ENCODE measurements at regions not wholly inside any gene's neighbourhood (a gene's known extent, or its start where the extent isn't known, plus 50 kb on each side); places are given as distances from the start of the nearest gene placed in this dataset.

GRCh38 chr1:30283199-30283962 lies 440.0 kb downstream of the MATN1 start:
- Histone ChIP-seq H3K27ac (ENCODE audit: low read depth in 2 of 2, low read length in 2 of 2) (no peak overlapping the region), H3K4me3 (ENCODE audit: low read length in 2 of 2) (no peak overlapping the region), H3K4me1 (ENCODE audit: control insufficient read depth in 2 of 2, insufficient read depth in 2 of 2, low read length in 2 of 2) (no peaks in the 10 kb centered on the region)

DNA sequence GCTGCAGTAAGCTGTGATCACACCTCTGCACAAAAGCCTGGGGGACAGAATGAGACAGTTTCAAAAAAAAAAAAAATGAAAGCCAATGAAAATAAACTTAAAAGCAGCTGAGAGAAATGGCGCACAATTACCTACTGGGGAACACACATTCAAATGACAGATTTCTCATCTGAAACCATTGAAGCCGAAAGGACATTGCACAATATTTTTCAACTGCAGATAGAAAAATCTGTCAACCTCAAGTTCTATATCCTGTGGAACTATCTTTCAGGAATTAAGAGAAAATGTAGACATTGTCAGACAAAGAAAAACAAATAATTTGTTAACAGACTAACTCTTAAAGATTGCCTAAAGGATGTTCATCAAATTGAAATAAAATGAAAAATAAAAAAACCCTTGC lies 442.8 kb downstream of the MATN1 start:
- no peaks in the 10 kb centered on the region for H3K36me3 ChIP-seq (ENCODE audit: control insufficient read depth in 2 of 2, insufficient read depth in 2 of 2, low read length in 2 of 2)
- no peak overlapping the region for H3K27ac ChIP-seq (ENCODE audit: low read depth in 2 of 2, low read length in 2 of 2)
- no peaks in the 10 kb centered on the region for H3K27me3 ChIP-seq (ENCODE audit: control insufficient read depth in 2 of 2, insufficient read depth in 2 of 2, low read length in 2 of 2)
- no peak overlapping the region for H3K9ac ChIP-seq (ENCODE audit: low read depth in 1 of 2, low read length in 2 of 2)
- H3K4me1 ChIP-seq (ENCODE audit: control insufficient read depth in 2 of 2, insufficient read depth in 2 of 2, low read length in 2 of 2) = no peaks in the 10 kb centered on the region
- H3K4me3 ChIP-seq (ENCODE audit: low read length in 2 of 2) = no peak overlapping the region
- H3K9me3 ChIP-seq (ENCODE audit: control insufficient read depth in 2 of 2, low read length in 2 of 2) = no peaks in the 10 kb centered on the region

More at GRCh38 chr1:30283199-30283962, 440.0 kb downstream of the MATN1 start:
- Histone ChIP-seq H3K36me3 (ENCODE audit: control insufficient read depth in 2 of 2, insufficient read depth in 2 of 2, low read length in 2 of 2) (no peaks in the 10 kb centered on the region), H3K9me3 (ENCODE audit: control insufficient read depth in 2 of 2, low read length in 2 of 2) (no peaks in the 10 kb centered on the region), H3K9ac (ENCODE audit: low read depth in 1 of 2, low read length in 2 of 2) (no peak overlapping the region), H3K27me3 (ENCODE audit: control insufficient read depth in 2 of 2, insufficient read depth in 2 of 2, low read length in 2 of 2) (no peaks in the 10 kb centered on the region)

DNA sequence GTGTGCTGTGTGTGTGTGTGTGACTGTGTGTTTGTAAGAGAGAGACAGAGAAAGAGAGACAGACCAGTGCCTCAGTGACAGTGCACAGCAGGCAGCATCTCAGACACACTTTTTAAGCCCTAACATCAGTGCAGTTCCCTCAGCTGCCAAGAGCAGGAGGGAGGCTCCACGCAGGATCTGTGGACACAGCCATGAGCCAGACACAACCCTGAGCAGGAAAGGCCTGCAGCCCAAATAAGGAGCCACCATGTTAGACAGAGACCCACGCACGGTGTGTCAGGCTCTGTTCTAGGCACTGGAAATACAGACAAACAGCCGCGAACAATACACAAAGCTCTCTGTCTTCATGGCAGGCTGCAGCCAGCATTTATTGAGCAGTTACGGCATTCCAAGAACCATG lies 445.5 kb downstream of the MATN1 start:
- no peaks in the 10 kb centered on the region for H3K36me3 ChIP-seq (ENCODE audit: control insufficient read depth in 2 of 2, insufficient read depth in 2 of 2, low read length in 2 of 2)
- no peaks in the 10 kb centered on the region for H3K4me1 ChIP-seq (ENCODE audit: control insufficient read depth in 2 of 2, insufficient read depth in 2 of 2, low read length in 2 of 2)
- H3K27ac ChIP-seq (ENCODE audit: low read depth in 2 of 2, low read length in 2 of 2) = no peak overlapping the region

GRCh38 chr1:30277415-30277814 lies 446.0 kb downstream of the MATN1 start:
- no peaks in the 10 kb centered on the region for H3K4me1 ChIP-seq (ENCODE audit: control insufficient read depth in 2 of 2, insufficient read depth in 2 of 2, low read length in 2 of 2)
- no peaks in the 10 kb centered on the region for H3K9me3 ChIP-seq (ENCODE audit: control insufficient read depth in 2 of 2, low read length in 2 of 2)
- H3K9ac ChIP-seq (ENCODE audit: low read depth in 1 of 2, low read length in 2 of 2) = no peak overlapping the region
- no peaks in the 10 kb centered on the region for H3K36me3 ChIP-seq (ENCODE audit: control insufficient read depth in 2 of 2, insufficient read depth in 2 of 2, low read length in 2 of 2)
- no peaks in the 10 kb centered on the region for H3K27me3 ChIP-seq (ENCODE audit: control insufficient read depth in 2 of 2, insufficient read depth in 2 of 2, low read length in 2 of 2)
- no peak overlapping the region for H3K27ac ChIP-seq (ENCODE audit: low read depth in 2 of 2, low read length in 2 of 2)
- H3K4me3 ChIP-seq (ENCODE audit: low read length in 2 of 2) = no peak overlapping the region

More for the DNA sequence above, 445.5 kb downstream of the MATN1 start:
- no peak overlapping the region for H3K9ac ChIP-seq (ENCODE audit: low read depth in 1 of 2, low read length in 2 of 2)
- no peak overlapping the region for H3K4me3 ChIP-seq (ENCODE audit: low read length in 2 of 2)
- H3K9me3 ChIP-seq (ENCODE audit: control insufficient read depth in 2 of 2, low read length in 2 of 2) = no peaks in the 10 kb centered on the region
- no peaks in the 10 kb centered on the region for H3K27me3 ChIP-seq (ENCODE audit: control insufficient read depth in 2 of 2, insufficient read depth in 2 of 2, low read length in 2 of 2)

DNA sequence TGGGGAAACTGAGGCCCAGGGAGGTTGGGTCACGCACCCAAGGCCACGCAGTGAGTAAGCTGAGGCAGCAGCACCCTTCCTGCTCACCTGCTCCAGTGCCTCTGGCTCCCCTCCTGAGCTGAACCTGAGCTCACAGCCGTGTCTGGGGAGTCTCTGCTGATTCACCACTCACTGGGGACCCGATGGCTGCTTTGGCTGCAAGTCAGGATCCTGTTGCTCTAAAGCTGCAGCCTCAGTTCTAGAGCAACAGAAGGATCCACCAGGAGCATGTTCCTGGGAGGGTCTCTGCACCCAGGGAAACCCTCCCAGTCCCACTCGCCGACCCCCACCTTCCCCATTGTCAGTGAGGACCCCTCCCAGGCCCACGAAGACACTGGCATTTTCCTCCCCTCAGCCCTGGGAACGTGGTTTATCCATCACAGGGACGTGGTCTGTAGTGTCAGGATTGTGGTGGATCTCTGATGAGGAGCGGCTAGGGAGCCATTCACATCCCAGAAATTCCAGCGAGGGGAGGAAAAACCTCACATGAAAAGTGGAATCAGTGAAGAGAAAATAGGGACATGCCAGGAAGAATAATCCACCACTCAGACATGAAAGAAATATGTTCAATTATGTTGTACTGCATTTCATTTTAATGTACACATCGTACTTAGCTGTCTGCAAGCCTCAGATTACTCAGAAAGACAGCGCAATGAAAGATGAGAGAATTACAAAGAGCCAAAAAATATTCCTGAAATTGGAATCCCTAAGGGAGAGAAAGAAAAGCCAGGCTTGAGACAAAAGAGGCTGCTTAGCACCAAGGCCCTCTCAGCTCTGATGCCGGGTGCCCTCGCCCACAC lies 447.2 kb downstream of the MATN1 start:
- Histone ChIP-seq H3K27me3 (ENCODE audit: control insufficient read depth in 2 of 2, insufficient read depth in 2 of 2, low read length in 2 of 2) (no peaks in the 10 kb centered on the region), H3K4me1 (ENCODE audit: control insufficient read depth in 2 of 2, insufficient read depth in 2 of 2, low read length in 2 of 2) (no peaks in the 10 kb centered on the region), H3K9me3 (ENCODE audit: control insufficient read depth in 2 of 2, low read length in 2 of 2) (no peaks in the 10 kb centered on the region), H3K36me3 (ENCODE audit: control insufficient read depth in 2 of 2, insufficient read depth in 2 of 2, low read length in 2 of 2) (no peaks in the 10 kb centered on the region), H3K27ac (ENCODE audit: low read depth in 2 of 2, low read length in 2 of 2) (no peak overlapping the region), H3K9ac (ENCODE audit: low read depth in 1 of 2, low read length in 2 of 2) (no peak overlapping the region), H3K4me3 (ENCODE audit: low read length in 2 of 2) (no peak overlapping the region)

DNA sequence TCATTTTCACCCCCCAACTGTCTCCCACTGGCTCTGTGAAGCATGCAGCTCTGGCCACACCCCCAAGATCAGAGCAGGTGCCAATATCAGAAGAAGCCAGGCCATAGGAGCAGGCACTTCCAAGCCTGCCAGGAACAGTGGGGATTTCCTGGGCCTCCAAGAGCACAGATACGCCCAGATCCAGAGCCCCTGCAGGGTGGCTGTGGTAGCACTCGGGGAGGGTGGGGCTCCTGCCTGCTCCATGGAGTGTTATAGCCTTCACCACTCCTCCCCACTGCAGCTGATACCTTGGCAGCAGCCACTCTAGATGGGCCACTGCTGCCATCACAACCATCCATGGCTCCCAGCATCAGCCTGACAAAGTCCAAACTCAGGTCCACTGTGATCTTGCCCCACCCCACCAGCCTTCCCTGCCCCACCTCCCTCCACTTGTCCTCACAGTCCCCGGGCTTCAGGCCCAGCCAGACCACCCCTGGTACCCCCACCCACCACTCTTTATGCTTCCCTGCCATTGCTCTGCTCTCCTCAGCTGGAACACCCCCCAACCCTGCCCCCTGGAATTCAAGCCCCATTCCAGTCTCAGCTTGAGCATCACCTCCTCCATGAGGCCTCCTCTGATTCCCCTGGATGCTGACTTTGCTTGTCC lies 448.3 kb downstream of the MATN1 start:
- H3K36me3 ChIP-seq (ENCODE audit: control insufficient read depth in 2 of 2, insufficient read depth in 2 of 2, low read length in 2 of 2) = no peaks in the 10 kb centered on the region
- H3K9me3 ChIP-seq (ENCODE audit: control insufficient read depth in 2 of 2, low read length in 2 of 2) = no peaks in the 10 kb centered on the region
- no peak overlapping the region for H3K4me3 ChIP-seq (ENCODE audit: low read length in 2 of 2)
- H3K27ac ChIP-seq (ENCODE audit: low read depth in 2 of 2, low read length in 2 of 2) = no peak overlapping the region
- H3K9ac ChIP-seq (ENCODE audit: low read depth in 1 of 2, low read length in 2 of 2) = no peak overlapping the region
- H3K27me3 ChIP-seq (ENCODE audit: control insufficient read depth in 2 of 2, insufficient read depth in 2 of 2, low read length in 2 of 2) = peaks cover 0 to 3% of the 10 kb centered on the region in 2 donors
- H3K4me1 ChIP-seq (ENCODE audit: control insufficient read depth in 2 of 2, insufficient read depth in 2 of 2, low read length in 2 of 2) = no peaks in the 10 kb centered on the region

DNA sequence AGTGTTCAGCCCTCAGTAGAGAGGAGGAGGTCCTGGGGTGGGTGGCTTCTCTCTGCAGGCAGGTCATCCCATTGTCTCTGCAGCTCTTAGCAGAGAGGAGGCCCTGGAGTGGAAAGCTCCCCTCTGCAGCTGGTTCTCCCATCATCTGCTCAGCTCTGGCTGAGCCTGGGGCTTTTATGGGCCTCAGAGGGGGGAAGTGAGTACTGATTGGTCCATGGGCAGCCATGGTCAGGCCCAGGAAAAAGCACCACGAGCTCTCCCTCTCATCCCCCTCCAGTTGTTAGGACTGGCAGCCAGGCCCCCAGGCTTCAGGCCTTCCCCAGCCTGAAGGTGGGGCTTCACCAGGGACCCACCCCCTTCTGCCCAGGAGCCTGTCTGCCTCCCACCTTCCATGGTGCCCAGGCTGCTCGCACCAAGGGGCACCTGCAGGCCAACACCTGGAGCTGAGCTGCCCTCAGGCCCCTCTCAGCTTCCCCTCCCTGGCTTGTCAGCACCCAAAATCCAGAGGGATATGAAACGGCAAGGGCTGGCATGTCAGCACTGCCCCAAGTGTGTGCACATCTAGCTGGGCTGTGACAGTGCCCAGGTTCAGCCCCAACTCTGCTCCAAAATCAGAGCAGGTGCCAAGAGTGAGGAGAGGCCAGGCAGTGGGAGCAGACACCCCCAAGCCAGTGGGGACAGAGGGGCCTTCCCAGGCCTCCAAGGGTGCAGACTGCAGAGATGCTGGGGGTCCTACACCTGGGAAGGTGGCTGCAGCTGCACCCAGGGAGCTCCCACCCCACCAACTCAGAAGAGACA lies 449.0 kb downstream of the MATN1 start:
- no peak overlapping the region for H3K9ac ChIP-seq (ENCODE audit: low read depth in 1 of 2, low read length in 2 of 2)
- H3K27me3 ChIP-seq (ENCODE audit: control insufficient read depth in 2 of 2, insufficient read depth in 2 of 2, low read length in 2 of 2) = peaks cover 0 to 5% of the 10 kb centered on the region in 2 donors
- H3K9me3 ChIP-seq (ENCODE audit: control insufficient read depth in 2 of 2, low read length in 2 of 2) = no peaks in the 10 kb centered on the region
- no peaks in the 10 kb centered on the region for H3K36me3 ChIP-seq (ENCODE audit: control insufficient read depth in 2 of 2, insufficient read depth in 2 of 2, low read length in 2 of 2)
- H3K4me3 ChIP-seq (ENCODE audit: low read length in 2 of 2) = no peak overlapping the region
- H3K27ac ChIP-seq (ENCODE audit: low read depth in 2 of 2, low read length in 2 of 2) = no peak overlapping the region
- no peaks in the 10 kb centered on the region for H3K4me1 ChIP-seq (ENCODE audit: control insufficient read depth in 2 of 2, insufficient read depth in 2 of 2, low read length in 2 of 2)

GRCh38 chr1:30273456-30273855 lies 449.9 kb downstream of the MATN1 start:
- peaks cover 0 to 5% of the 10 kb centered on the region in 2 donors for H3K27me3 ChIP-seq (ENCODE audit: control insufficient read depth in 2 of 2, insufficient read depth in 2 of 2, low read length in 2 of 2)
- H3K27ac ChIP-seq (ENCODE audit: low read depth in 2 of 2, low read length in 2 of 2) = no peak overlapping the region
- H3K36me3 ChIP-seq (ENCODE audit: control insufficient read depth in 2 of 2, insufficient read depth in 2 of 2, low read length in 2 of 2) = no peaks in the 10 kb centered on the region

GRCh38 chr1:30273021-30273325 lies 450.4 kb downstream of the MATN1 start:
- Histone ChIP-seq H3K4me1 (ENCODE audit: control insufficient read depth in 2 of 2, insufficient read depth in 2 of 2, low read length in 2 of 2) (no peaks in the 10 kb centered on the region), H3K27me3 (ENCODE audit: control insufficient read depth in 2 of 2, insufficient read depth in 2 of 2, low read length in 2 of 2) (peaks cover 0 to 5% of the 10 kb centered on the region in 2 donors), H3K9ac (ENCODE audit: low read depth in 1 of 2, low read length in 2 of 2) (no peak overlapping the region), H3K27ac (ENCODE audit: low read depth in 2 of 2, low read length in 2 of 2) (no peak overlapping the region), H3K36me3 (ENCODE audit: control insufficient read depth in 2 of 2, insufficient read depth in 2 of 2, low read length in 2 of 2) (no peaks in the 10 kb centered on the region), H3K4me3 (ENCODE audit: low read length in 2 of 2) (no peak overlapping the region), H3K9me3 (ENCODE audit: control insufficient read depth in 2 of 2, low read length in 2 of 2) (no peaks in the 10 kb centered on the region)

More at GRCh38 chr1:30273456-30273855, 449.9 kb downstream of the MATN1 start:
- H3K9ac ChIP-seq (ENCODE audit: low read depth in 1 of 2, low read length in 2 of 2) = no peak overlapping the region
- no peaks in the 10 kb centered on the region for H3K4me1 ChIP-seq (ENCODE audit: control insufficient read depth in 2 of 2, insufficient read depth in 2 of 2, low read length in 2 of 2)
- no peak overlapping the region for H3K4me3 ChIP-seq (ENCODE audit: low read length in 2 of 2)
- H3K9me3 ChIP-seq (ENCODE audit: control insufficient read depth in 2 of 2, low read length in 2 of 2) = no peaks in the 10 kb centered on the region

Measured in mucosa of rectum (tissue), 2 donors.